ENCODE measurements at regions not wholly inside any gene's neighbourhood (a gene's known extent, or its start where the extent isn't known, plus 50 kb on each side); places are given as distances from the start of the nearest gene placed in this dataset.

GRCh38 chr5:4144411-4145007 lies 548.9 kb downstream of the IRX1 start:
- WGBS (ENCODE audit: missing lambda C conversion rate): 51% methylated on average over 20 of the region's 23 CpGs
- POLR2A ChIA-PET: no interaction called here

GRCh38 chr5:4145511-4145910 lies 549.9 kb downstream of the IRX1 start:
- FAIRE-seq (no peak), DNase-seq (ENCODE audit: low read depth in 1 of 2, low spot score in 1 of 2) (no peak), ATAC-seq (no peak)
- H3K4me3 ChIP-seq: no peak overlapping the region
- no peak overlapping the region for H3K4me2 ChIP-seq
- H3K9me3 ChIP-seq: no peaks in the 10 kb centered on the region
- H3K27ac ChIP-seq: no peak overlapping the region
- no peaks in the 10 kb centered on the region for H3K4me1 ChIP-seq
- ChIA-PET CTCF (no interaction called here), POLR2A (no interaction called here)
- WGBS (ENCODE audit: missing lambda C conversion rate): 12% methylated on average over 3 of the region's 3 CpGs
- no peak for TF ChIP-seq PBX3 (IDR thresholded peaks at IDR 0.05)
- TF ChIP-seq RAD21 (conservative IDR thresholded peaks at IDR 0.05 in 1 of 2, IDR thresholded peaks at IDR 0.05 in 1 of 2): no peak
- TF ChIP-seq CBX2 (IDR thresholded peaks at IDR 0.05; ENCODE audit: borderline replicate concordance, low read depth): no peak
- TF ChIP-seq TP53 (CRISPR knock-in tag; IDR thresholded peaks at IDR 0.05): no peak
- TF ChIP-seq HOXB13 (CRISPR knock-in tag; IDR thresholded peaks at IDR 0.05; ENCODE audit: low read depth): no peak
- TF ChIP-seq TFCP2L1 (CRISPR knock-in tag; IDR thresholded peaks at IDR 0.05): no peak
- no peak for TF ChIP-seq REST (IDR thresholded peaks at IDR 0.05)

More at GRCh38 chr5:4144411-4145007, 548.9 kb downstream of the IRX1 start:
- ATAC-seq (no peak), DNase-seq (ENCODE audit: low read depth in 1 of 2, low spot score in 1 of 2) (no peak), FAIRE-seq (no peak)
- no peaks in the 10 kb centered on the region for H3K4me1 ChIP-seq
- TF ChIP-seq HDAC2 (IDR thresholded peaks at IDR 0.05) (no peak), ELK1 (IDR thresholded peaks at IDR 0.05; ENCODE audit: low read depth, low read length) (no peak), FOSL2 (IDR thresholded peaks at IDR 0.05) (no peak), FOSL2 (CRISPR knock-in tag; IDR thresholded peaks at IDR 0.05) (no peak), CBX2 (IDR thresholded peaks at IDR 0.05; ENCODE audit: borderline replicate concordance, low read depth) (no peak), BHLHE40 (IDR thresholded peaks at IDR 0.05; ENCODE audit: low read depth, low read length) (no peak), EP300 (IDR thresholded peaks at IDR 0.05) (no peak), CEBPB (IDR thresholded peaks at IDR 0.05) (no peak), USF2 (IDR thresholded peaks at IDR 0.05) (no peak), CHD2 (IDR thresholded peaks at IDR 0.05; ENCODE audit: low read length, partially characterized antibody) (no peak), HOXB5 (CRISPR knock-in tag; IDR thresholded peaks at IDR 0.05) (no peak), KDM1A (IDR thresholded peaks at IDR 0.05; ENCODE audit: low read depth) (no peak), ATOH8 (CRISPR knock-in tag; IDR thresholded peaks at IDR 0.05; ENCODE audit: low read depth) (no peak), MAZ (IDR thresholded peaks at IDR 0.05; ENCODE audit: borderline replicate concordance, low read depth, low read length) (no peak), RARB (CRISPR knock-in tag; IDR thresholded peaks at IDR 0.05) (no peak), TP53 (CRISPR knock-in tag; IDR thresholded peaks at IDR 0.05) (no peak), ZSCAN20 (CRISPR knock-in tag; IDR thresholded peaks at IDR 0.05) (no peak), SMC3 (IDR thresholded peaks at IDR 0.05) (no peak), REST (IDR thresholded peaks at IDR 0.05) (no peak), SREBF2 (IDR thresholded peaks at IDR 0.05) (no peak), CBX8 (IDR thresholded peaks at IDR 0.05) (no peak)
- H3K27ac ChIP-seq: no peak overlapping the region
- H3K4me2 ChIP-seq: no peak overlapping the region
- no peak overlapping the region for H3K4me3 ChIP-seq
- CTCF ChIA-PET: no interaction called here
- no peaks in the 10 kb centered on the region for H3K9me3 ChIP-seq
